PC-3 (cell line): ENCODE measurements at regions not wholly inside any gene's neighbourhood (a gene's known extent, or its start where the extent isn't known, plus 50 kb on each side); places are given as distances from the start of the nearest gene placed in this dataset.

Experiments
- ATAC-seq: fragments of 200-7000 bp; cut with Tn5 transposase; 2 replicates; pipeline ENCODE4 v1.9.1; 2020; ENCODE audit warnings: mild to moderate bottlenecking, moderate library complexity
- BruUV-seq: library from RNA; stranded (reverse); fragments of 400-500 nt; replicated peaks from 2 replicates; lab custom pipeline; 2021; lab: Mats Ljungman, UMichigan
- CTCF ChIA-PET: fragments of 300-600 bp; sonication (Branson Sonifier 250); formaldehyde crosslinking; loops from one replicate; lab custom pipeline; 2022; ENCODE audit warnings: antibody characterized with exemption; lab: Charles Lee
- POLR2A ChIA-PET: fragments of 300-600 bp; sonication (Branson Sonifier 250); formaldehyde crosslinking; loops from one replicate; lab custom pipeline; 2022; ENCODE audit warnings: antibody characterized with exemption; ENCODE audit not compliant: unreplicated experiment; lab: Charles Lee
- DNase-seq: peaks from one replicate; pipeline ENCODE4 v3.0.0-alpha.2; 2015
- H2AFZ ChIP-seq: fragments of 300-600 bp; sonication (generic); 2 replicates; pipeline ENCODE4 v1.6.0; 2016; ENCODE audit warnings: antibody characterized with exemption, low read length
- H3F3A ChIP-seq: fragments of 300-600 bp; sonication (generic); one replicate; pipeline ENCODE4 v1.6.0; 2017; ENCODE audit warnings: antibody characterized with exemption, low read length, control low read depth, mild to moderate bottlenecking; ENCODE audit not compliant: unreplicated experiment
- H3K27ac ChIP-seq: fragments of 300-600 bp; sonication (generic); 2 replicates; pipeline ENCODE4 v1.5.1; 2016; ENCODE audit warnings: mild to moderate bottlenecking, low read length
- H3K27me3 ChIP-seq: fragments of 300-600 bp; sonication (generic); 2 replicates; pipeline ENCODE4 v1.6.1; 2016; ENCODE audit warnings: low read length, mixed read lengths
- H3K36me3 ChIP-seq: fragments of 300-600 bp; sonication (generic); 2 replicates; pipeline ENCODE4 v1.6.1; 2016; ENCODE audit warnings: low read depth, mixed run types, low read length, mixed read lengths
- H3K4me1 ChIP-seq: fragments of 300-600 bp; sonication (generic); 2 replicates; pipeline ENCODE4 v1.5.1; 2016; ENCODE audit warnings: low read length; ENCODE audit not compliant: insufficient read depth
- H3K4me2 ChIP-seq: fragments of 300-600 bp; sonication (generic); 2 replicates; pipeline ENCODE4 v1.6.0; 2016; ENCODE audit warnings: low read length
- H3K4me3 ChIP-seq: fragments of 300-600 bp; sonication (generic); 2 replicates; pipeline ENCODE4 v1.5.1; 2016; ENCODE audit warnings: mild to moderate bottlenecking, low read length, mixed read lengths
- H3K79me2 ChIP-seq: fragments of 300-600 bp; sonication (generic); 2 replicates; pipeline ENCODE4 v1.6.1; 2017; ENCODE audit warnings: low read length, mixed read lengths
- H3K9ac ChIP-seq: fragments of 300-600 bp; sonication (generic); 2 replicates; pipeline ENCODE4 v1.6.0; 2016; ENCODE audit warnings: mild to moderate bottlenecking, low read length
- H3K9me2 ChIP-seq: fragments of 300-600 bp; sonication (generic); replicated peaks from 2 replicates; pipeline ENCODE4 v1.6.1; 2016; ENCODE audit warnings: mixed run types, low read length, mixed read lengths
- H3K9me3 ChIP-seq: fragments of 300-600 bp; sonication (generic); 2 replicates; pipeline ENCODE4 v1.6.1; 2016; ENCODE audit warnings: low read length, mixed read lengths
- H4K20me1 ChIP-seq: fragments of 300-600 bp; sonication (generic); 2 replicates; pipeline ENCODE4 v1.6.1; 2016; ENCODE audit warnings: low read length, mixed read lengths
- EZH2 ChIP-seq: fragments of 300-600 bp; sonication (generic); IDR thresholded peaks from one replicate; pipeline ENCODE4 v1.6.1; 2017; ENCODE audit warnings: antibody characterized with exemption, mild to moderate bottlenecking, low read length; ENCODE audit not compliant: unreplicated experiment
- EZH2phosphoT487 ChIP-seq: fragments of 300-600 bp; sonication (generic); IDR thresholded peaks from 2 replicates; pipeline ENCODE4 v1.6.1; 2018; ENCODE audit warnings: mild to moderate bottlenecking, antibody characterized with exemption, low read length, borderline replicate concordance
- intact Hi-C: fragments of 100-400 bp; cut with micrococcal nuclease; formaldehyde crosslinking; loops from 2 replicates; pipeline ENCODE4 v1.9.0; 2023
- TF ChIP-seq, protein P1 (sequence below): fragments of 300-600 bp; sonication (generic); conservative IDR thresholded peaks from 2 replicates; pipeline ENCODE4 v1.5.1; 2017; ENCODE audit warnings: antibody characterized with exemption, low read depth, mild to moderate bottlenecking, low read length

DNA sequence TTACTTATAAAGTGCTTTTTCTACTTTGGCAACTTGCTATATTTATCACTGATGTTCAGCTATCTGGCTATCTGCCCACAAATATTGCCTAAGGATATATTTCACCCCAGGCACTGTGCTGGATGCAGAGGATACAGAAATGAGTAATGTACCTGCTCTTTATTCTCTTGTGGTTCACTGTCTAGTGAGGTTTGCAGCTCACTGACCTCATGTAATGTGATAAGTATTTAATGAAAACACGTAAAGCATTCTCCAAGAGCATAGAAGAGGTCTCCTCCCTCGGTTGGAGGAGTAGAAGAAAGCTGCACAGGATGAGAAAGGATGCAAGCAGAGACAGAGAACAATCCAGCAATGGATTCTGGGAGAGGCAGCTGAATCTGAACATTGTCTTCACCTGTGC lies 610.7 kb downstream of the CBLN4 start:
- intact Hi-C loops, result no loop called here
- H3K27ac ChIP-seq, result no peak overlapping the region
- H3K9me2 ChIP-seq, result no peaks in the 10 kb centered on the region
- H2AFZ ChIP-seq, result no peak overlapping the region
- peaks cover 45% of the 10 kb centered on the region for H3K9me3 ChIP-seq
- TF ChIP-seq EZH2phosphoT487 (no peak), EZH2 (no peak)
- TF ChIP-seq, protein P1, sequence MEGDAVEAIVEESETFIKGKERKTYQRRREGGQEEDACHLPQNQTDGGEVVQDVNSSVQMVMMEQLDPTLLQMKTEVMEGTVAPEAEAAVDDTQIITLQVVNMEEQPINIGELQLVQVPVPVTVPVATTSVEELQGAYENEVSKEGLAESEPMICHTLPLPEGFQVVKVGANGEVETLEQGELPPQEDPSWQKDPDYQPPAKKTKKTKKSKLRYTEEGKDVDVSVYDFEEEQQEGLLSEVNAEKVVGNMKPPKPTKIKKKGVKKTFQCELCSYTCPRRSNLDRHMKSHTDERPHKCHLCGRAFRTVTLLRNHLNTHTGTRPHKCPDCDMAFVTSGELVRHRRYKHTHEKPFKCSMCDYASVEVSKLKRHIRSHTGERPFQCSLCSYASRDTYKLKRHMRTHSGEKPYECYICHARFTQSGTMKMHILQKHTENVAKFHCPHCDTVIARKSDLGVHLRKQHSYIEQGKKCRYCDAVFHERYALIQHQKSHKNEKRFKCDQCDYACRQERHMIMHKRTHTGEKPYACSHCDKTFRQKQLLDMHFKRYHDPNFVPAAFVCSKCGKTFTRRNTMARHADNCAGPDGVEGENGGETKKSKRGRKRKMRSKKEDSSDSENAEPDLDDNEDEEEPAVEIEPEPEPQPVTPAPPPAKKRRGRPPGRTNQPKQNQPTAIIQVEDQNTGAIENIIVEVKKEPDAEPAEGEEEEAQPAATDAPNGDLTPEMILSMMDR, result no peak
- no peaks in the 10 kb centered on the region for H3K79me2 ChIP-seq
- no peak overlapping the region for H3K9ac ChIP-seq
- no peak for ATAC-seq
- CTCF ChIA-PET, result no interaction called here
- no TSS peak for BruUV-seq
- H3K4me3 ChIP-seq, result no peak overlapping the region
- POLR2A ChIA-PET, result no interaction called here
- H3K27me3 ChIP-seq, result no peaks in the 10 kb centered on the region
- H3K4me2 ChIP-seq, result no peak overlapping the region
- DNase-seq, result no peak
- H3K36me3 ChIP-seq, result no peaks in the 10 kb centered on the region
- no peaks in the 10 kb centered on the region for H3K4me1 ChIP-seq
- no peaks in the 10 kb centered on the region for H4K20me1 ChIP-seq
- no peaks in the 10 kb centered on the region for H3F3A ChIP-seq

DNA sequence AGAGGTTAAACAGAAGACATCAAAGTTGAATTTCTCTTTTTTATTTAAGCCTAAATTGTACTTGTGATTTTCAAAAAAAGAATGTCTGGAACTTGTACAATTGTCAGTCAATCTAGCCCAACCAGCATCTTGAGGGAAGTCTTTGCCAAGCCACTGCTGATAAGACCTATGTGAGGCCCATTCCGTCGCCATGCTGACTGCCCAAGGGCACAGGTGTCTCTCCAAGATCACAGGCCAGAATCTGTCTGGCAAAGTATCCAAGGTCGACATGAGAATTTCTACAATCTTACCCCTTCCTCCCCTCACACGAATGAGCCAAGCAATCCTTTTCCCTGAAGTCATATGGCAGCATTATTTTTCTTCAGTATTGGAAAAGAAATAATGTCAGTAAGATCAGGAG lies 614.5 kb downstream of the CBLN4 start:
- H3F3A ChIP-seq, result no peaks in the 10 kb centered on the region
- ChIA-PET CTCF (no interaction called here), POLR2A (no interaction called here)
- no peak overlapping the region for H2AFZ ChIP-seq
- no peak overlapping the region for H3K9ac ChIP-seq
- no peak overlapping the region for H3K27ac ChIP-seq
- ATAC-seq (no peak), DNase-seq (no peak)
- H3K4me1 ChIP-seq, result no peaks in the 10 kb centered on the region
- no peaks in the 10 kb centered on the region for H3K36me3 ChIP-seq
- no peaks in the 10 kb centered on the region for H3K79me2 ChIP-seq
- peaks cover 23% of the 10 kb centered on the region for H3K9me3 ChIP-seq
- no peaks in the 10 kb centered on the region for H3K27me3 ChIP-seq
- no peak overlapping the region for H3K4me2 ChIP-seq
- H3K4me3 ChIP-seq, result no peak overlapping the region
- TF ChIP-seq, protein P1, result no peak
- H3K9me2 ChIP-seq, result no peaks in the 10 kb centered on the region
- intact Hi-C loops, result no loop called here
- BruUV-seq, result no TSS peak
- no peaks in the 10 kb centered on the region for H4K20me1 ChIP-seq

DNA sequence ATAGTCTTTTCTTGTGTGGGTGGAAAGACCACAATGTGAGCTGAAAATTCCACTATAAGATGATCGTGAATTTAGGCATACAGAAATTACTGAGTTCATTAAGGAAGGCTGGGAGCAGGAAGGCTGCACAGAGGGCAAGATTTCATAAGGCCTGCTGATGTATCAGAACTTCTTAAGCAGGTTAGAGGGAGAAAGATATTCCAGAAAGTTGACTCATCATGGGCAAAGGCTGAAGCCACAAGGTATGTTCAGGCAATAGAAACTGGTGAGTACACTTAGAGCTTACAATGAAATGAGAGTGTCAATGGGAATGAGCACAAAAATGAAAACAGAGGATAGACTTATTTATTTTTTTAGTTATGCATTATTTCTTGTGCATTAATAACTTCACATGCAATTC lies 618.6 kb downstream of the CBLN4 start:
- H3F3A ChIP-seq, result no peaks in the 10 kb centered on the region
- peak; percentile 20 for DNase-seq
- intact Hi-C loops, result no loop called here

More for the DNA sequence above, 618.6 kb downstream of the CBLN4 start:
- Histone ChIP-seq H4K20me1 (no peaks in the 10 kb centered on the region), H3K4me1 (no peaks in the 10 kb centered on the region), H3K9me3 (peaks cover 33% of the 10 kb centered on the region), H3K4me3 (no peak overlapping the region), H3K27ac (no peak overlapping the region), H3K27me3 (no peaks in the 10 kb centered on the region), H3K36me3 (no peaks in the 10 kb centered on the region), H2AFZ (no peak overlapping the region), H3K79me2 (no peaks in the 10 kb centered on the region), H3K9me2 (no peaks in the 10 kb centered on the region), H3K4me2 (no peak overlapping the region), H3K9ac (no peak overlapping the region)
- CTCF ChIA-PET, result no interaction called here
- BruUV-seq, result no TSS peak
- ATAC-seq, result no peak
- POLR2A ChIA-PET, result no interaction called here
- TF ChIP-seq EZH2 (no peak), EZH2phosphoT487 (no peak)
- TF ChIP-seq, protein P1, result no peak
